OCI-LY1 (cell line): ENCODE measurements at regions not wholly inside any gene's neighbourhood (a gene's known extent, or its start where the extent isn't known, plus 50 kb on each side); places are given as distances from the start of the nearest gene placed in this dataset.
"Not testable (repeated sequence)": the region's sequence is repeated elsewhere in the genome, so short reads cannot be mapped to it uniquely, and the experiment has no call there.

Experiments used
- H2AFZ ChIP-seq: fragments of 200-600 bp; sonication (generic), shearing (Covaris generic); 2 replicates; pipeline ENCODE4 v1.6.0; 2014; ENCODE audit warnings: antibody characterized with exemption, mild to moderate bottlenecking, low read length
- H3F3A ChIP-seq: fragments of 200-600 bp; sonication (generic), shearing (Covaris generic); 2 replicates; pipeline ENCODE4 v1.6.0; 2014; ENCODE audit warnings: mild to moderate bottlenecking, antibody characterized with exemption, low read length, moderate library complexity; ENCODE audit not compliant: insufficient read depth
- H3K27ac ChIP-seq: fragments of 200-600 bp; sonication (generic); 2 replicates; pipeline ENCODE4 v1.5.1; 2014; ENCODE audit warnings: low read length, mixed run types, mild to moderate bottlenecking, low read depth; ENCODE audit not compliant: poor library complexity, severe bottlenecking
- H3K27me3 ChIP-seq: fragments of 200-600 bp; sonication (generic); 2 replicates; pipeline ENCODE4 v1.6.0; 2014; ENCODE audit warnings: antibody characterized with exemption, mild to moderate bottlenecking, low read length, moderate library complexity; ENCODE audit not compliant: insufficient read depth
- H3K36me3 ChIP-seq: fragments of 200-600 bp; sonication (generic); 2 replicates; pipeline ENCODE4 v1.6.1; 2014; ENCODE audit warnings: mild to moderate bottlenecking, antibody characterized with exemption, low read length, moderate library complexity, mixed read lengths; ENCODE audit not compliant: insufficient read depth
- H3K4me1 ChIP-seq: fragments of 200-600 bp; sonication (generic); 2 replicates; pipeline ENCODE4 v1.5.1; 2014; ENCODE audit warnings: mild to moderate bottlenecking, low read length, moderate library complexity; ENCODE audit not compliant: insufficient read depth, severe bottlenecking
- H3K4me2 ChIP-seq: fragments of 200-600 bp; sonication (generic), shearing (Covaris generic); 2 replicates; pipeline ENCODE4 v1.6.1; 2014; ENCODE audit warnings: low read length
- H3K4me3 ChIP-seq: fragments of 200-600 bp; sonication (generic); 2 replicates; pipeline ENCODE4 v1.5.1; 2014; ENCODE audit warnings: low read length, low read depth, mild to moderate bottlenecking, mixed read lengths; ENCODE audit not compliant: poor library complexity, severe bottlenecking
- H3K79me2 ChIP-seq: fragments of 200-600 bp; shearing (Covaris generic); 2 replicates; pipeline ENCODE4 v1.6.1; 2016; ENCODE audit warnings: mixed run types, low read length, mixed read lengths; ENCODE audit not compliant: insufficient read depth
- H3K9ac ChIP-seq: fragments of 200-600 bp; sonication (generic), shearing (Covaris generic); 2 replicates; pipeline ENCODE4 v1.6.1; 2014; ENCODE audit warnings: mild to moderate bottlenecking, low read length, mixed read lengths
- H3K9me2 ChIP-seq: fragments of 200-600 bp; sonication (generic), shearing (Covaris generic); 2 replicates; pipeline ENCODE4 v1.6.1; 2014; ENCODE audit warnings: low read depth, mild to moderate bottlenecking, low read length, mixed read lengths
- H3K9me3 ChIP-seq: fragments of 200-600 bp; shearing (Covaris generic); 2 replicates; pipeline ENCODE4 v1.6.1; 2014; ENCODE audit warnings: low read length, mixed read lengths
- H4K20me1 ChIP-seq: fragments of 200-600 bp; sonication (generic), shearing (Covaris generic); 2 replicates; pipeline ENCODE4 v1.6.0; 2016; ENCODE audit warnings: mild to moderate bottlenecking, low read length; ENCODE audit not compliant: insufficient read depth
- CTCF ChIP-seq: fragments of 200-600 bp; sonication (generic), shearing (Covaris generic); IDR thresholded peaks from 2 replicates; pipeline ENCODE4 v1.5.1; 2017; ENCODE audit warnings: mild to moderate bottlenecking, antibody characterized with exemption, low read length, moderate library complexity, mixed read lengths
- EZH2 ChIP-seq: fragments of 200-600 bp; sonication (generic), shearing (Covaris generic); IDR thresholded peaks from 2 replicates; pipeline ENCODE4 v1.8.0; 2017; ENCODE audit warnings: borderline replicate concordance, mixed run types, mild to moderate bottlenecking, antibody characterized with exemption, low read length, moderate library complexity, mixed read lengths

- H3K79me2 ChIP-seq: no peaks in the 10 kb centered on the region
- no peaks in the 10 kb centered on the region for H3K27me3 ChIP-seq
- H3K27ac ChIP-seq: no peak overlapping the region
- H3K4me2 ChIP-seq: no peak overlapping the region
- H3F3A ChIP-seq: no peaks in the 10 kb centered on the region
- H3K4me1 ChIP-seq: no peaks in the 10 kb centered on the region
- H3K9me2 ChIP-seq: no peaks in the 10 kb centered on the region
- no peaks in the 10 kb centered on the region for H3K9me3 ChIP-seq
- no peaks in the 10 kb centered on the region for H4K20me1 ChIP-seq
- TF ChIP-seq CTCF: no peak
- no peak overlapping the region for H3K9ac ChIP-seq
- H2AFZ ChIP-seq: no peak overlapping the region
- no peaks in the 10 kb centered on the region for H3K36me3 ChIP-seq
- H3K4me3 ChIP-seq: no peak overlapping the region
Measured at GRCh38 chr7:16369855-16370254, 51.5 kb downstream of the CRPPA start.

- H3K4me2 ChIP-seq, H4K20me1 ChIP-seq: not testable (repeated sequence)
Measured at GRCh38 chr7:16369309-16369708, 52.0 kb downstream of the CRPPA start.

GRCh38 chr7:16368885-16369284 is 52.5 kb downstream of the CRPPA start:
- TF ChIP-seq EZH2: no peak
- no peak for TF ChIP-seq CTCF
- Histone ChIP-seq H3K27ac (no peak overlapping the region), H3K79me2 (no peaks in the 10 kb centered on the region), H2AFZ (no peak overlapping the region), H3K4me1 (no peaks in the 10 kb centered on the region), H3K4me2 (no peak overlapping the region), H3K9me3 (no peaks in the 10 kb centered on the region), H3F3A (no peaks in the 10 kb centered on the region), H3K4me3 (no peak overlapping the region), H3K9me2 (no peaks in the 10 kb centered on the region), H4K20me1 (no peaks in the 10 kb centered on the region), H3K36me3 (no peaks in the 10 kb centered on the region), H3K9ac (no peak overlapping the region), H3K27me3 (no peaks in the 10 kb centered on the region)

More at GRCh38 chr7:16369309-16369708, 52.0 kb downstream of the CRPPA start:
- H3K9me3 ChIP-seq, H2AFZ ChIP-seq, H3F3A ChIP-seq, H3K4me1 ChIP-seq, H3K4me3 ChIP-seq, H3K9me2 ChIP-seq, H3K36me3 ChIP-seq, H3K79me2 ChIP-seq, H3K27me3 ChIP-seq, H3K9ac ChIP-seq, H3K27ac ChIP-seq: not testable (repeated sequence)

- no peak overlapping the region for H3K4me3 ChIP-seq
- no peak overlapping the region for H3K27ac ChIP-seq
- H3F3A ChIP-seq: no peaks in the 10 kb centered on the region
- H3K36me3 ChIP-seq: no peaks in the 10 kb centered on the region
- H3K4me1 ChIP-seq: no peaks in the 10 kb centered on the region
- TF ChIP-seq CTCF (no peak), EZH2 (no peak)
- no peaks in the 10 kb centered on the region for H3K9me2 ChIP-seq
- H3K9ac ChIP-seq: no peak overlapping the region
- no peak overlapping the region for H3K4me2 ChIP-seq
- H3K27me3 ChIP-seq: no peaks in the 10 kb centered on the region
- H3K79me2 ChIP-seq: no peaks in the 10 kb centered on the region
- no peaks in the 10 kb centered on the region for H3K9me3 ChIP-seq
- no peaks in the 10 kb centered on the region for H4K20me1 ChIP-seq
- no peak overlapping the region for H2AFZ ChIP-seq
Measured at GRCh38 chr7:16367115-16367514, 54.2 kb downstream of the CRPPA start.
